T-helper 2 cell treated with Interferon-gamma antibody and Interleukin-4, amounts not matched to agents 100 ng/mL and 5 ng/mL, for 36 hours (primary cell): ENCODE measurements at regions not wholly inside any gene's neighbourhood (a gene's known extent, or its start where the extent isn't known, plus 50 kb on each side); places are given as distances from the start of the nearest gene placed in this dataset.
"Not testable (repeated sequence)": the region's sequence is repeated elsewhere in the genome, so short reads cannot be mapped to it uniquely, and the experiment has no call there.

ENCODE experiments used
- intact Hi-C: fragments of 100-400 bp; cut with micrococcal nuclease; formaldehyde crosslinking; loops from one replicate; pipeline ENCODE4 v1.15.1; 2023

GRCh38 chr15:35693886-35694285 is 147.9 kb upstream of the DPH6 start:
- intact Hi-C loops, result no loop called here

- intact Hi-C loops, result no loop called here
These were observed 149.0 kb upstream of the DPH6 start for GRCh38 chr15:35695003-35695402.

DNA sequence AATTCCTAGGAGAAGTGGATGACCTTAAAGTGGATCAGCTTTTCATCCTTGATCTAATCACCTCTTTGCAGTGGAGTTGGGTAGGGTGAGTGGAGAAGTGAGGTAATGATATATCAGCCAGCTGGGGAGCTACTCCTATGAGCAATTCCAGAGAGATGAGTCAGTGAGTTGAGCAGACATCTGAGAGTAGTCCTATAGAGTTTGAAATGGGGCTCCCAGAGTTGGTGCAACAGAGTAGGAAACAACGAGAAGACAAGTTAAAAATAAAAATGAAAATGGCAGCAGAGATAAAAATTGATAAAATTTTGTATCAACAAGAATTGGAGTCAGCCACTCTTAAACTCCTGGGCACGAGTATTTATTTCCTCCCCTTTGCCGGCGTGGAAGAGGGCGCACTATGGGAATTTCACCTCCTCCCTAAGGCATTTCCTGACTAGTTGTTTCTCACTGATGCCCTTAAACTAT is 150.8 kb upstream of the DPH6 start:
- intact Hi-C loops, result no loop called here

GRCh38 chr15:35697549-35698299 is 151.8 kb upstream of the DPH6 start:
- intact Hi-C loops, result no loop called here

DNA sequence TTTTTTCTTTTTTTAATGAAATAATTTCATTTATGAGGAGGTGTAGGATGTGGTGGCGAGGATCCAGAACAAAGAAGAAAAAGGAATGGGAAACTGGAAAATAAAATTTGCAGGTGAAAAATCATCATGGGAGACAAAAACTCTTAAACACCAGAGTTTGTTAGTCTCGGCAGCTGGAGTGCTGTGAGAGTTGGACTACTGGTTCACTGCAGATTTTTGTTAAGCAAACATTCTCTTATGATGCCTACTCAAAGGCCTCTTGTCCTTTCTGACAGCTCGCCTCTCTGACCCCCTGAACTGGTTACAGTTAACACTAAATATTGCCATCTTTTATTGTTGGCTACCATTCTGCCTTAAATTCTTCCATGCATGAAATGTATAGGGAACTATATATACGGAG is 152.4 kb upstream of the DPH6 start:
- intact Hi-C loops, result no loop called here

- intact Hi-C loops, result no loop called here
These were observed 153.1 kb upstream of the DPH6 start for GRCh38 chr15:35698966-35699575.

DNA sequence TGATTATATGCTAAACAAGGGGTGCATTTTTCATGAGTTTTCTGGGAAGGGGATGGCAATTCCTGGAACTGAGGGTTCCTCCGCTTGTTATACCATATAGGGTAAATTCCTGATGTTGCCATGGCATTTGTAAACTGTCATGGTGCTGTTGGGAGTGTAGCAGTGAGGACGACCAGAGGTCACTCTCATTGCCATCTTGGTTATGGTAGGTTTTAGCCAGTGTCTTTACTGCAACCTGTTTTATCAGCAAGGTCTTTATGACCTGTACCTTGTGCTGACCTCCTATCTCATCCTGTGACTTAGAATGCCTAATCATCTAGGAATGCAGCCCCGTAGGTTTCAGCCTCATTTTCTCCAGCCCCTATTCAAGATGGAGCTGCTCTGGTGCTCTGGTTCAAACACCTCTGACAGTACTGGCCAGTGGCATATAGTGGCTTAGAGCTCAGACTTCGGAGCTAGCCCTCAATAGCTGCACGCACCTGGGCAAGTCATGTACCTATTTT is 154.2 kb upstream of the DPH6 start:
- intact Hi-C loops, result not testable (repeated sequence)

DNA sequence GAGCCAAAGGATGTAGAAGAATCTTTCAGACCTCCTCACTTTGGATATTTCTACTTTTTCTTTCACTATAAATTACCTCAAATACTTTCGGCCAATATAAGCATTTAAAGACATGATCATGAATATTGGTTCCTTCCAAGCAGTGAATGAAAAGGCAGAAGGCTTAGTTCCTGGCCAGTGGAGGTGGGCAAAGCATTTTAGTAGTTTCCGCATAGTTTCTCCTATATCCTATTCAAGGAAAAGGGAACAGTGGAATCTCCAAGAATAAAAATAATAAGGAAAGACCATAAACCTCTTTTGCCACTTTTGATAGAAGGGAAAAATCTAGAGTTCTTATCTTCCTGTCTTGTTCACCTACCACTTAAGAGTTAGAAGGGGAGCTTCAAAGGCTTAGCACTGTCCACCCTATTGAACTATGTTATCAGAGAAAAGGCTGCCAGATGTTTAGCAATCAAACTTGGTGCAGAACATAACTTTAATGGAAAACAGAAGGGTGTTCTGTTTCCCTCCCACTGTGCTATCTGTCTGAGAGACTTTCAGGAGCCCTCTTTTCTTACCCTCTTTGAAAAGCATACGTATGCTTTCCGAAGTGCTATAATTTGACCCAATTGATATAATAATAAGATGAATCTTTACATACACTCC is 155.6 kb upstream of the DPH6 start:
- intact Hi-C loops, result no loop called here

DNA sequence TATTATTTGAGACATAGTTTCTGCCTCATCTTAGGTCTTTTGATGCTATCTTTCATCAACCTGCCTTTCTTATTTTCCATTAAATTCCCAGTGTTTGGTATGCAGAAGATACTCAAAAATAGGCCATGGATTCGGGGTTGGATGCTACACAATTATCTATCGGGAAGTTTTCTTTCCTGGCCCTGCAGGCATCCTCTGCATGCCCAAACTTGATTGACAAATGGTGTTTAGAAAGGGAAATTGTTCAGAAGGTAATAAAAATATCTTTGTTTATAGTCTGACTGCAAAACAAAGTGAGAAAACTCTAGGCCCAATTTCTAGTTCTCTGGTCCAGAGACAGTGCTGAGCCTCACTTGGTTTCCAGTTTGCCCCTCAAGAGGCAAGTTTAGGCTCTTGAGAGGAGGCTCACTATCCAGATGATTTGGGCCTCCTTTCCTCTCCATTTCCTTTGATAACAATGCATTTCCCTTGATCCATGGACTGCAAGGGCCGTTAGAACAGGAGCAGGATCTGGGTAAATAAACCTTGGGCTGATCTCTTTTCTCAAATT is 157.1 kb upstream of the DPH6 start:
- intact Hi-C loops, result no loop called here

DNA sequence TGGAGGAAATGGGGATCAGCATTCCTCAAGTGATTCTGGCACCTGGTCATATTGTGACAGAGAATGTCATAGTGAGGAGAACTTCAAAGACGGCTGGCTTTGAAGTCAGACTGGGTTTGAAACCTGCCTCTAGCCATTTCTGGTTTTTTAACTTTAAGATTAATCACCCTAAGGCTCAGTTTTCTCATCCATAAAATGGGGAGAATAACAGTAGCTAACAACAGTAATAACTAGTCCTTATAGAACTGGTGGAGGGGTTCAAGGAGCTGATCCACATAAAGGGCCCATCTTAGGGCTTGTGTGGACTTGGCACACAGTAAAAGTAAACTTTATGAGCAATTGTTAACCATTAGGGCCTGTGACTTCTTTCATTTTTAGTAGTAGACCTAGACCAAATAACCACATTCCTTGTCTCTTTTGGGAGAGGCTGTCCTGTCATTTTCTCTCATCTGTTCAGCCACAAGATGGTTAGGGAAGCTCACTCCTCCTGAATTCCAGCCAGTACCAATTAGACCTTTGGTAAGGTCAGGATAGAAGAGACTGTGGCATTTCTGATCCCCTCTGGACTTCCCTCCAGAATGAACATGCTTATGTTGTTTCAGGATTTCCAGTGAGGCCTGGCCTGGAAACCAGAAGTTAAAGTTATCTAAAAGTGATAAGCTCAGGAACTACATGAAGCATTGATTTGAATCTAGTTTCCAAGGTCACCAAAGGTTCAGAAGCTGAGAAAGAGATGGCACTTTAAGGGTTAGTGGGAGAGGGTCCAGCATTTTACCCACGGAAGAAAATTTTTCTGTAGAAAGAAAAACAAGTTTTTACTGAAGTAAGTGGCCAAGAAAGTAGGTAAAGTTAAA is 159.3 kb upstream of the DPH6 start:
- intact Hi-C loops, result no loop called here

- intact Hi-C loops, result no loop called here
These were observed 160.1 kb upstream of the DPH6 start for GRCh38 chr15:35705884-35706585.

- intact Hi-C loops, result no loop called here
These were observed 167.0 kb upstream of the DPH6 start for GRCh38 chr15:35712956-35713355.

- intact Hi-C loops, result no loop called here
These were observed 167.8 kb upstream of the DPH6 start for GRCh38 chr15:35713733-35714132.

DNA sequence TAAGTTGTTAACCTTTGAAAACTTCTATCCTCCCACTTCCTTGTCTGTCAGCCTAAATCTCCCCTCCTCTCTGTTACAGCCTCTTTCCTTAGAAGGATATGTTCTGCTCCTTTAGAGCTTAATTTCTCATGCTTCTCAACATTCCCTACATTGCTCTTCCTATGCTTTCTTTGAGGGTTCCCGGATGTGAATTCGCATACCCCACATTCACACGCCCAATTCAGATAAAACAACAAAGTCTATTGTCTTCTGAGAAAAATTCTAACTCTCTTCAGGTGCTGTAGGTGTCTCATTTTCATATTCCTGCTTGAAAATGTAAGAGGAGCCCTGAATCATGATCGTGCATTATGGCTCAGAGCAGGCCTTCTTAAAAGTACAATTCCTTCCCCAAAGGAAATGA is 171.8 kb upstream of the DPH6 start:
- intact Hi-C loops, result no loop called here

GRCh38 chr15:35720019-35720418 is 174.1 kb upstream of the DPH6 start:
- intact Hi-C loops, result no loop called here

- intact Hi-C loops, result no loop called here
These were observed 175.0 kb upstream of the DPH6 start for GRCh38 chr15:35720984-35721383.

DNA sequence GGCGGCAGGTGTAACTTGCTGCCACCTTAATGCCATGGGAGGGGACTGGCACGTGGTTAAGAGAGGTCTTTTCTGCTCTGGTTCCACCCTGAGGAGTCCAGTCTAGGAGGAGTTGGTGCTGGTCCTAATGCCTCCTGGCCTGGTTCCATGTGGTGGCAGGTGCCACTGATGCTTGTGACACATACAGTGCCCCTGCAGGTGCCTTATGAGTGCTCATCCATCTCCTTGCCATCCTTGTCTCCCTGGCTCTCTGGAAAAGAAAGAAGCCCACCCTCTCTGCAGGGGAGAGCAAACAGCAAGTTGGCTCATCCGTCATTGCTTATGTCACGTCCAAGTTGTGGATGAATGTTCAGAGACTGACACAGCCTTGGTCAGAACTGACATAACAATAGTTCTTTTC is 175.8 kb upstream of the DPH6 start:
- intact Hi-C loops, result no loop called here

GRCh38 chr15:35722501-35722900 is 176.5 kb upstream of the DPH6 start:
- intact Hi-C loops, result no loop called here

DNA sequence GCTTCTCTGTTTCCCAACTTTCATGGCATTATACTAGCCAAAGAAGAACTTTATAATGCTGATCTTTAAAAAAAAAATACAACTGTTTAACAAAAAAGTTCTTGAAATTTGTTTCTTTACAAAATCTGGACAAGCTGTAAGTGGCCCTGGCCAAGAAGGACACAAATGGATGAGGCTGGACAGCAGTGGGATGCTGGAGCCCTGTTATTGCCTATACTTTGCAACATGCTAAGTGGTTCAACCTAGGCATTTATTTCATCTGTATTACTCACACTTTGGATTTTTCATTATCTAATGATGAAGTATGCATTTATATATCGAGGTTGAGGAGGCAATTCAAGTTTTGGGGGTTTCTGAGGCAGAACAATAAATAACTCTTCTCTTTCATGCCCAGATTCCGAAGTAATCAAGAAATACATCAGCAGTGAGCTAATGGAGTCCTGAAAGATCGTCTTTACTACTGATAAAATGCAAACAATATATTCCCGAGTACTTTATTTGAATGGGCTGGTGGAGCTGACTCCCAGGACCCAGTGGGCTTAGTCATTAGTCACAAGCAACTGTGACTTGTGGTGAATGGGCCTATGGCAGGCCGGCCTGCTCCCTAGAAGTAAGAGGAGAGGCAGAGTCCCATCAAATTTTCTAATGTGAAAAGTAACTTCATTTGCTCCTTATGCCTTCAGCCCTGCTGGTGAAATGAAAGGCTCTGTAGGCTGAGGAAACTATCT is 177.3 kb upstream of the DPH6 start:
- intact Hi-C loops, result no loop called here

DNA sequence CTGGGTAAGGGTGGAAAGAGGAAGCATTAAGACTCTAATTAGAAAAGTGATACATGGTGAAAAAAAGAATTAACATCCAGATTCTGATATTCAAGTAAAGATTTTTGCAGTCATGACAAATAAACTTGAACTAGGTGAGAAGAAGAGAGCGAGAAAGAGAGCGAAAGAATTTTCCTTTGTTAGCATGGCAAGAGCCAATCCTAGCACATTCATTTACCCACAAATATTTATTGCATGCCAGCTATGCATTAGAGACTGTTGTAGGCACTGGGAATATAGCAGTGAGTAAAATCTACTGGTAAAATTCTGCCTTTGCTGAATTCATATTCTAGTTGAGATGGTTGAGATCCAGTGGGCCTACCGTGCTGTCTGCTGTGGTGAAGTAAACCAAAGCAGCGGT is 177.9 kb upstream of the DPH6 start:
- intact Hi-C loops, result no loop called here
